KMS-11 (cell line): ENCODE measurements at regions not wholly inside any gene's neighbourhood (a gene's known extent, or its start where the extent isn't known, plus 50 kb on each side); places are given as distances from the start of the nearest gene placed in this dataset.

Experiments
- H2AFZ ChIP-seq: fragments of 200-600 bp; sonication (generic); 2 replicates; pipeline ENCODE4 v1.6.1; 2016; ENCODE audit warnings: antibody characterized with exemption, mixed run types, low read depth
- H3K27ac ChIP-seq: fragments of 200-600 bp; sonication (generic); 2 replicates; pipeline ENCODE4 v1.6.1; 2016; ENCODE audit warnings: mild to moderate bottlenecking, mixed run types
- H3K27me3 ChIP-seq: fragments of 200-600 bp; sonication (generic); 2 replicates; pipeline ENCODE4 v1.6.1; 2017; ENCODE audit warnings: mild to moderate bottlenecking, low read depth, mixed run types, moderate library complexity; ENCODE audit not compliant: insufficient read depth
- H3K36me3 ChIP-seq: fragments of 200-600 bp; sonication (generic); 2 replicates; pipeline ENCODE4 v1.6.1; 2017; ENCODE audit warnings: mild to moderate bottlenecking, mixed run types; ENCODE audit not compliant: insufficient read depth
- H3K4me1 ChIP-seq: fragments of 200-600 bp; sonication (generic); 2 replicates; pipeline ENCODE4 v1.6.1; 2016; ENCODE audit warnings: mild to moderate bottlenecking, low read depth, mixed run types; ENCODE audit not compliant: poor library complexity, severe bottlenecking
- H3K4me2 ChIP-seq: fragments of 200-600 bp; sonication (generic); 2 replicates; pipeline ENCODE4 v1.7.0; 2016; ENCODE audit warnings: mild to moderate bottlenecking, mixed run types
- H3K4me3 ChIP-seq: fragments of 200-600 bp; sonication (generic); IDR thresholded peaks from 2 replicates; pipeline ENCODE4 v1.6.1; 2017; ENCODE audit warnings: low read depth, low read length, mixed read lengths; ENCODE audit not compliant: insufficient read depth
- H3K79me2 ChIP-seq: fragments of 200-600 bp; sonication (generic); 2 replicates; pipeline ENCODE4 v1.6.1; 2016; ENCODE audit warnings: low read depth, mixed run types; ENCODE audit not compliant: insufficient read depth
- H3K9ac ChIP-seq: fragments of 200-600 bp; sonication (generic); 2 replicates; pipeline ENCODE4 v1.6.1; 2016; ENCODE audit warnings: mild to moderate bottlenecking, mixed run types
- H4K20me1 ChIP-seq: fragments of 200-600 bp; sonication (generic); 2 replicates; pipeline ENCODE4 v1.6.1; 2016; ENCODE audit warnings: mild to moderate bottlenecking, mixed run types; ENCODE audit not compliant: insufficient read depth
- CTCF ChIP-seq: fragments of 200-600 bp; sonication (generic); conservative IDR thresholded peaks from 2 replicates; pipeline ENCODE4 v1.6.1; 2017; ENCODE audit warnings: low read depth, mild to moderate bottlenecking, antibody characterized with exemption, low read length, moderate library complexity, mixed read lengths

DNA sequence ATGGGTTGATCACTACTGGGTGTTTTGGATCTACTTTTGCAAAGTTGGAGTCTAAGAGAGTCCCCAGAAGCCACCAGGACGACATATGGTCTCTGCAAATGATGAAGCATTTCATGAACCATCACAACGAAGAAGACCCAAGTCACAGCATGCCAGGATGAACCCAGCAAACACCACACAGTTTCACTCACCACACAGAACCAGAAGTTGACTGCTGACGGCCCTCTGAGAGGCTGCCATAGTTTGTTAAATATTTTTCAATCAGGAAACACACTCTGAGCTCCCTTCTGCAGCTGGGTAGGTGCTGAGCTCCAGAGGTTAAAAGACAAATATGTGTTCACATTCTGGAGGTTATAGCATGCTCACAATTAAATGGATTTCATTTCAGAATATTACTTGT is 271.4 kb downstream of the DCDC2C start:
- Histone ChIP-seq H3K4me1 (no peaks in the 10 kb centered on the region), H3K36me3 (no peaks in the 10 kb centered on the region), H4K20me1 (no peaks in the 10 kb centered on the region), H3K4me3 (no peak overlapping the region), H3K9ac (no peak overlapping the region), H3K79me2 (no peaks in the 10 kb centered on the region), H3K4me2 (no peak overlapping the region), H3K27ac (no peak overlapping the region), H2AFZ (no peak overlapping the region), H3K27me3 (no peaks in the 10 kb centered on the region)
- TF ChIP-seq CTCF: no peak

- no peak overlapping the region for H3K4me2 ChIP-seq
- no peak overlapping the region for H3K4me3 ChIP-seq
- H3K27me3 ChIP-seq: no peaks in the 10 kb centered on the region
- H3K79me2 ChIP-seq: no peaks in the 10 kb centered on the region
- no peak overlapping the region for H2AFZ ChIP-seq
- H3K4me1 ChIP-seq: no peaks in the 10 kb centered on the region
- H3K27ac ChIP-seq: no peak overlapping the region
- no peaks in the 10 kb centered on the region for H4K20me1 ChIP-seq
- H3K36me3 ChIP-seq: no peaks in the 10 kb centered on the region
- no peak overlapping the region for H3K9ac ChIP-seq
- no peak for TF ChIP-seq CTCF
Observed at GRCh38 chr2:3981446-3981987, 278.1 kb downstream of the DCDC2C start.

GRCh38 chr2:3982160-3982559 is 278.8 kb downstream of the DCDC2C start:
- H2AFZ ChIP-seq: no peak overlapping the region
- H3K4me2 ChIP-seq: no peak overlapping the region
- H3K27ac ChIP-seq: no peak overlapping the region
- H4K20me1 ChIP-seq: no peaks in the 10 kb centered on the region
- H3K4me3 ChIP-seq: no peak overlapping the region
- no peak overlapping the region for H3K9ac ChIP-seq
- no peak for TF ChIP-seq CTCF
- no peaks in the 10 kb centered on the region for H3K79me2 ChIP-seq
- no peaks in the 10 kb centered on the region for H3K27me3 ChIP-seq
- H3K4me1 ChIP-seq: no peaks in the 10 kb centered on the region
- no peaks in the 10 kb centered on the region for H3K36me3 ChIP-seq

GRCh38 chr2:3986063-3986462 is 282.7 kb downstream of the DCDC2C start:
- no peak overlapping the region for H3K9ac ChIP-seq
- no peak overlapping the region for H3K27ac ChIP-seq
- no peaks in the 10 kb centered on the region for H3K79me2 ChIP-seq
- H3K27me3 ChIP-seq: no peaks in the 10 kb centered on the region
- no peaks in the 10 kb centered on the region for H3K4me1 ChIP-seq
- TF ChIP-seq CTCF: no peak
- H3K36me3 ChIP-seq: no peaks in the 10 kb centered on the region
- no peak overlapping the region for H2AFZ ChIP-seq
- H3K4me2 ChIP-seq: peak overlapping the region; percentile 10; the same call in 1 of the 2 replicates
- H3K4me3 ChIP-seq: no peak overlapping the region
- H4K20me1 ChIP-seq: no peaks in the 10 kb centered on the region
